Tibial nerve (tissue), 4 donors: ENCODE measurements at regions not wholly inside any gene's neighbourhood (a gene's known extent, or its start where the extent isn't known, plus 50 kb on each side); places are given as distances from the start of the nearest gene placed in this dataset.
A peak's percentile ranks its signal among the peaks of the same experiment; 100 is the strongest.

Experiments
- DNase-seq, 2 donors: peaks; one replicate each; pipeline ENCODE4 v3.0.0-alpha.2; 2019; ENCODE audit warnings: low spot score in 2 of 2
- H3K27ac ChIP-seq, 4 donors: fragments of 200-600 bp; sonication (generic) in 3 of 4; one replicate each; pipeline ENCODE4 v1.5.1; 2017 to 2019; ENCODE audit warnings: mild to moderate bottlenecking in 1 of 4
- H3K27me3 ChIP-seq, 2 donors: fragments of 200-600 bp; sonication (generic) in 1 of 2; one replicate each; pipeline versions ENCODE4 v1.5.1 to v1.6.0; 2017 to 2019
- H3K36me3 ChIP-seq, 3 donors: fragments of 200-600 bp; sonication (generic); one replicate each; pipeline ENCODE4 v1.5.1; 2018 to 2019
- H3K4me1 ChIP-seq, 4 donors: fragments of 200-600 bp; sonication (generic) in 3 of 4; one replicate each; pipeline ENCODE4 v1.5.1; 2017 to 2019
- H3K4me3 ChIP-seq, 4 donors: fragments of 200-600 bp; sonication (generic) in 3 of 4; one replicate each; pipeline ENCODE4 v1.5.1; 2017 to 2019; ENCODE audit warnings: mild to moderate bottlenecking in 1 of 4, moderate library complexity in 1 of 4
- H3K9me3 ChIP-seq, 4 donors: fragments of 200-600 bp; sonication (generic) in 3 of 4; one replicate each; pipeline ENCODE4 v1.5.1; 2017 to 2019
- EP300 ChIP-seq, 2 donors: sonication (generic); formaldehyde crosslinking; IDR thresholded peaks; one replicate each; pipeline ENCODE4 v1.6.1; 2017; ENCODE audit warnings: antibody characterized with exemption in 2 of 2, mild to moderate bottlenecking in 1 of 2
- POLR2A ChIP-seq, 2 donors: fragments of 450-650 bp; IDR thresholded peaks; one replicate each; pipeline ENCODE4 v1.6.1; 2017; ENCODE audit warnings: antibody characterized with exemption in 2 of 2, mild to moderate bottlenecking in 2 of 2, moderate library complexity in 2 of 2
- WGBS, 2 donors: methylation state at CpG; one replicate each; pipeline ENCODE4 v1.1.5; 2018; 5-methylcytosine and 5-hydroxymethylcytosine counted together
- TF ChIP-seq, protein P1 (sequence below), 5 experiments: fragments of 200-600 bp in 3 of 5; fragments of 450-650 bp in 2 of 5; sonication (generic) in 3 of 5; IDR thresholded peaks; one replicate each; pipeline ENCODE4 v1.5.1; 2016 to 2019; ENCODE audit warnings: antibody characterized with exemption in 5 of 5, mild to moderate bottlenecking in 3 of 5, moderate library complexity in 2 of 5

DNA sequence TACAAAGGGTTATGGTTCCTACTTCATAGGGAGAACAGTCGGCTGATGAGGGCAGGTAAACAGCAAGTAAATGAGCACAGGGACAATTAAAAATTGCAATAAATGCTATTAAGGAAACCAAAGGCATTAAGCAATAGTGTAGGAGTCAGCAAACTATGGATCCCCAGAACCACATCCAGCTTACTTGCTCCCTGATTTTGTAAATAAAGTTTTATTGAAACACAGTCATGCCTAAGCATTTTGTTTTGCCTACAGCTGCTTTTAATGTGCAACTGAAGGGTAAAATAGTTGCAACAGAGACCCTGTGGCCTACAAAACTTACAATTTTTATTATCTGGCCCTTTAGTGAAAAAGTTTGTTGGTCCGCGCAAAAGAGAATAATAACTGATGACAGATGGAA lies 351.2 kb upstream of the NR2F2 start:
- no peaks in the 10 kb centered on the region for H3K4me1 ChIP-seq
- 92 to 94% methylated on average over 3 of the region's 3 CpGs for WGBS, 2 donors
- no peak overlapping the region for H3K27ac ChIP-seq
- TF ChIP-seq EP300 (IDR thresholded peaks at IDR 0.05) (no peak), POLR2A (IDR thresholded peaks at IDR 0.05) (no peak)
- TF ChIP-seq, protein P1, sequence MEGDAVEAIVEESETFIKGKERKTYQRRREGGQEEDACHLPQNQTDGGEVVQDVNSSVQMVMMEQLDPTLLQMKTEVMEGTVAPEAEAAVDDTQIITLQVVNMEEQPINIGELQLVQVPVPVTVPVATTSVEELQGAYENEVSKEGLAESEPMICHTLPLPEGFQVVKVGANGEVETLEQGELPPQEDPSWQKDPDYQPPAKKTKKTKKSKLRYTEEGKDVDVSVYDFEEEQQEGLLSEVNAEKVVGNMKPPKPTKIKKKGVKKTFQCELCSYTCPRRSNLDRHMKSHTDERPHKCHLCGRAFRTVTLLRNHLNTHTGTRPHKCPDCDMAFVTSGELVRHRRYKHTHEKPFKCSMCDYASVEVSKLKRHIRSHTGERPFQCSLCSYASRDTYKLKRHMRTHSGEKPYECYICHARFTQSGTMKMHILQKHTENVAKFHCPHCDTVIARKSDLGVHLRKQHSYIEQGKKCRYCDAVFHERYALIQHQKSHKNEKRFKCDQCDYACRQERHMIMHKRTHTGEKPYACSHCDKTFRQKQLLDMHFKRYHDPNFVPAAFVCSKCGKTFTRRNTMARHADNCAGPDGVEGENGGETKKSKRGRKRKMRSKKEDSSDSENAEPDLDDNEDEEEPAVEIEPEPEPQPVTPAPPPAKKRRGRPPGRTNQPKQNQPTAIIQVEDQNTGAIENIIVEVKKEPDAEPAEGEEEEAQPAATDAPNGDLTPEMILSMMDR (IDR thresholded peaks at IDR 0.05), result no peak
- DNase-seq, result no peak
- no peak overlapping the region for H3K4me3 ChIP-seq
- no peaks in the 10 kb centered on the region for H3K27me3 ChIP-seq
- H3K36me3 ChIP-seq, result no peaks in the 10 kb centered on the region
- no peaks in the 10 kb centered on the region for H3K9me3 ChIP-seq

DNA sequence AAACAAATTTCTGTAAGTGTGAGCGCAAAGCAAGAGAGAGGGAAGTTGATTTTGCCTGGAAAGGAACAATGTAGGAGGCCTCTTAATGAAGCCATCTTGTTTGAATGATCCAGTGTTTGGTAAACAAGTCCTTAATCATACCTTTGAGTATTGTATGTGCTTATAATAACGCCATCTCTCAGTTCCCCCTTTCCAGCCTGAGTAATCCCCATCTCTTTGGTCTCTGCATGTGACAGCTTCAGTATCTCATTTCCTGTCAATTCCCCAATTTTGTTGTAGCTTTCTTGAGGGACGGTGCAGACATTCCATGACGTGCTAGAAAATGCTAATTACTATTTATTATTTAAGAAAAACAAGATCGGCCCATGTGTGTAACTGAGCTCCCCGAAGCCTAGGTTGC lies 349.3 kb upstream of the NR2F2 start:
- DNase-seq, result no peak
- no peaks in the 10 kb centered on the region for H3K9me3 ChIP-seq
- 95 to 98% methylated on average over 6 of the region's 6 CpGs for WGBS, 2 donors

DNA sequence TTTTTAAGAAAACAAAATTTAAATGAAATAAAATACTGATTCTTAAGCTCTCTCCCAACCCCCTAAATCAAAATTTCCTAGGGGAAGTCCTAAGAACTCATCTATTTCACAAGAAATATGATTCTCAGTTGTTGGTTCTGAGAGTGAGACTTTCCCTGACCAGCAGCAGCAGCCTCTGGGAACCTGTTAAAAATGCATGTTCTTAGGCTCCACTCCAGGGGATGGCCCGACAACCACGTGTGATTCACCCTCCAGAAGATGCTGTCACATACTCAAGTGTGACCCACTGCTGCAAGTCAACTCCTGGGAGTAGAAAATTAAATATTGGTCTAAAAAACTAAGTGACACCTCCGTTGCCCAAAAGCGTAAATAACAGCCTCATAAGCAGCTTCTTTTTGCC lies 343.2 kb upstream of the NR2F2 start:
- peaks cover 0 to 18% (median 11%) of the 10 kb centered on the region in 4 donors for H3K4me1 ChIP-seq
- no peak for DNase-seq
- no peaks in the 10 kb centered on the region for H3K36me3 ChIP-seq
- 67 to 99% methylated on average over 4 of the region's 4 CpGs for WGBS, 2 donors
- H3K27me3 ChIP-seq, result no peaks in the 10 kb centered on the region
- no peaks in the 10 kb centered on the region for H3K9me3 ChIP-seq
- peak overlapping the region in 1 of 4 donors; percentile 63 for H3K27ac ChIP-seq
- H3K4me3 ChIP-seq, result no peak overlapping the region
- TF ChIP-seq, protein P1 (IDR thresholded peaks at IDR 0.05), result no peak
- no peak for TF ChIP-seq EP300 (IDR thresholded peaks at IDR 0.05)
- TF ChIP-seq POLR2A (IDR thresholded peaks at IDR 0.05), result no peak

More for the DNA sequence above, 349.3 kb upstream of the NR2F2 start:
- Histone ChIP-seq H3K36me3 (no peaks in the 10 kb centered on the region), H3K27ac (no peak overlapping the region), H3K27me3 (no peaks in the 10 kb centered on the region), H3K4me1 (no peaks in the 10 kb centered on the region), H3K4me3 (no peak overlapping the region)
- TF ChIP-seq EP300 (IDR thresholded peaks at IDR 0.05), result no peak
- TF ChIP-seq, protein P1 (IDR thresholded peaks at IDR 0.05), result no peak
- no peak for TF ChIP-seq POLR2A (IDR thresholded peaks at IDR 0.05)

DNA sequence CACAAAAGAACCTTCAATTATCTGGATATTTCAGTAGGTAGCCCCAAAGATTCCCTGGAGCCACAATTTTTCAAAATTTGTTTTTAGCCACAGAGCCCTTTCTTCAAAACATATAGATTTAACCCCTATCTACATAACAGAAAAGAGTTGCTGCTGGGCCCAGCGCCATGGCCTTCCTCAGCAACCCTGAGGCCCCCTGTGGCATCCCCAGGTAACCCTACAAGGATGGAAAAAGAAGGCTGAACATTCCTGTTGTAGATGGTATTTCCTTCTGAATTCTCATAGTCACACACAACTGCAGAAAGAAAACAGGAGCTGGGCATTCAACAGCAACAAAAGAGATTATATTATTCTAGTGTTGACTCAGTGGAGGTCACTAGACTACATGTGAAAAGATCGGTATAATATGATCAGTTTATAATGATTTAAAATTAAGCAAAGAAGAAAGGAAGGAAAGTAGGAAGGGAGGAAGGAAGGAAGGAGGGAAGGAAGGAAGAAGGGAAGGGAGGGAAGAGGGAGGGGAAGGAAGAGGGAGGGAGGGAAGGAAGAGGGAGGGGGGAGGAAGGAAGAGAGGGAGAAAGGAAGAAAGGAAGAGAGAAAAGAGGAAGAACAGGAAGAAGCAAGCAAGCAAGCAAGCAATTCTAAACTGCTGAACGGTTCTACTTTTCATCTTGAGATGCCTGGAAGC lies 342.5 kb upstream of the NR2F2 start:
- Histone ChIP-seq H3K36me3 (no peaks in the 10 kb centered on the region), H3K4me3 (no peak overlapping the region), H3K27ac (peak overlapping the region in 2 of 4 donors; percentile 18 to 63), H3K9me3 (no peaks in the 10 kb centered on the region), H3K27me3 (no peaks in the 10 kb centered on the region), H3K4me1 (peaks cover 0 to 18% (median 11%) of the 10 kb centered on the region in 4 donors)
- no peak for DNase-seq
- 35 to 48% methylated on average over 3 of the region's 3 CpGs for whole genome bisulfite sequencing, 2 donors
- TF ChIP-seq, protein P1 (IDR thresholded peaks at IDR 0.05), result no peak
- TF ChIP-seq POLR2A (IDR thresholded peaks at IDR 0.05) (no peak), EP300 (IDR thresholded peaks at IDR 0.05) (no peak)

DNA sequence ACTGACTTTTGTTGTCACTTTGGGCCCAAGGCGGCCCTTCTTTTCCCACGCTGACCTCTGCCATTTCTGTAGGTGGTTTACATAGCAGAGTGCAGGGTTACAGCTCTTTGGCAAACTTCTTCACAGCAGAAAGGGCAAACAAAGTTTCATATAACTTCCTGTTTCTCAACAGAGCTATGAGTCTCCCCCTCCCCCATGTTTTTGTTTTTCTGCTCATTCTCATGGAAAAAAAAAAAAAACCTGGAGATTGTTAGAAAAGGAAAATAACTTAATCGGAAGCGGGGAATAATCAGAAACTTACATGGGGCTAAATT lies 342.0 kb upstream of the NR2F2 start:
- no peaks in the 10 kb centered on the region for H3K9me3 ChIP-seq
- no peaks in the 10 kb centered on the region for H3K36me3 ChIP-seq
- 29 to 35% methylated on average over 4 of the region's 4 CpGs for WGBS, 2 donors
- H3K4me3 ChIP-seq, result no peak overlapping the region
- H3K4me1 ChIP-seq, result peaks cover 0 to 18% (median 11%) of the 10 kb centered on the region in 4 donors
- no peak for DNase-seq
- no peaks in the 10 kb centered on the region for H3K27me3 ChIP-seq
- peak overlapping the region in 2 of 4 donors; percentile 18 to 63 for H3K27ac ChIP-seq
- peak in 1 of 2 donors; percentile 33 for TF ChIP-seq EP300 (IDR thresholded peaks at IDR 0.05)
- TF ChIP-seq, protein P1 (IDR thresholded peaks at IDR 0.05), result no peak
